ENCODE measurements at regions not wholly inside any gene's neighbourhood (a gene's known extent, or its start where the extent isn't known, plus 50 kb on each side); places are given as distances from the start of the nearest gene placed in this dataset.
"Not testable (repeated sequence)": the region's sequence is repeated elsewhere in the genome, so short reads cannot be mapped to it uniquely, and the experiment has no call there.

DNA sequence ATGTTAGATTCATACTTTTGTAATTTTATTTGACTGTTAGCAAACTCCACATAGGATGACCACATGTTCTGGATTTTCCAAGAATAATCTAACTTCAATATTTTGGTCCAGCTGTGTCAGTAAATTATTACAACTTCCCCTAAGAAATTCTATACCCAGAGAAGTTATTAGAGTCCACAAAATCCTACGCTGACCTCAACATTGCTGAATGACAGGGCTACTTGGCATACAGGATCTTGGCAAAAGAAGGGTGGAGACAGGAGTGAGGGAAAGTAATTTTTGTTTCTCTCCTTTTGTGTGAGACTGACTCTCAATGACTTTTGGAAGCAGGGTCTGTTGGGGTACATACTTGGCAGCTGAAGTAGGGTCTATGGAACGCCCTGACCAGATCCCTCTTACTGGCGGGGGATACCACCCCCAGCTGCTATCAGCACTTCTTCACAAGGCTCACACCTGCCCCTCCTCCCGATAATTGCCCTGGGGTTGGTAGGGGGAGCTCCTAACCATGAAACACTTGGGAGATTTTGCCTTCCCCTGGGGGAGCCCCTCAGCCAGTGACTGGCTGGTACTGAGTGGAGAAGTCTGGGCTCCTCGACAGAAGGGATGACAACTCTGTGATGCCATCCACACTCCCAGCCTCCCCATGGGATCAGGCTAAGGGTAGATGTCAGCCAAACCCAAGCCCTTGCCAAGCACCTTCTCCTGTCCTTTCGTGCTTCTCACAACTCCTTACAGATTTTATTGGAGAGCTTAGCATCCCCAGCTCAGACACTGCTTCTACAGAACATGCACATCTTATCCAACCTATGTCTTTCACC lies 110.6 kb upstream of the FHL2 start:
- TF ChIP-seq, protein P1, sequence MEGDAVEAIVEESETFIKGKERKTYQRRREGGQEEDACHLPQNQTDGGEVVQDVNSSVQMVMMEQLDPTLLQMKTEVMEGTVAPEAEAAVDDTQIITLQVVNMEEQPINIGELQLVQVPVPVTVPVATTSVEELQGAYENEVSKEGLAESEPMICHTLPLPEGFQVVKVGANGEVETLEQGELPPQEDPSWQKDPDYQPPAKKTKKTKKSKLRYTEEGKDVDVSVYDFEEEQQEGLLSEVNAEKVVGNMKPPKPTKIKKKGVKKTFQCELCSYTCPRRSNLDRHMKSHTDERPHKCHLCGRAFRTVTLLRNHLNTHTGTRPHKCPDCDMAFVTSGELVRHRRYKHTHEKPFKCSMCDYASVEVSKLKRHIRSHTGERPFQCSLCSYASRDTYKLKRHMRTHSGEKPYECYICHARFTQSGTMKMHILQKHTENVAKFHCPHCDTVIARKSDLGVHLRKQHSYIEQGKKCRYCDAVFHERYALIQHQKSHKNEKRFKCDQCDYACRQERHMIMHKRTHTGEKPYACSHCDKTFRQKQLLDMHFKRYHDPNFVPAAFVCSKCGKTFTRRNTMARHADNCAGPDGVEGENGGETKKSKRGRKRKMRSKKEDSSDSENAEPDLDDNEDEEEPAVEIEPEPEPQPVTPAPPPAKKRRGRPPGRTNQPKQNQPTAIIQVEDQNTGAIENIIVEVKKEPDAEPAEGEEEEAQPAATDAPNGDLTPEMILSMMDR (IDR thresholded peaks at IDR 0.05; ENCODE audit: borderline replicate concordance, control extremely low read depth, extremely low read depth, insufficient read depth, missing control alignments): no peak
- in situ Hi-C loops (cut with MboI; ENCODE audit: low sequenced_read_pairs, unreplicated experiment): loop anchor here (10.0 kb wide), 1 partner anchor 125 kb away; no protein-coding TSS in a partner anchor
- DNase-seq (ENCODE audit: low spot score): no peak

DNA sequence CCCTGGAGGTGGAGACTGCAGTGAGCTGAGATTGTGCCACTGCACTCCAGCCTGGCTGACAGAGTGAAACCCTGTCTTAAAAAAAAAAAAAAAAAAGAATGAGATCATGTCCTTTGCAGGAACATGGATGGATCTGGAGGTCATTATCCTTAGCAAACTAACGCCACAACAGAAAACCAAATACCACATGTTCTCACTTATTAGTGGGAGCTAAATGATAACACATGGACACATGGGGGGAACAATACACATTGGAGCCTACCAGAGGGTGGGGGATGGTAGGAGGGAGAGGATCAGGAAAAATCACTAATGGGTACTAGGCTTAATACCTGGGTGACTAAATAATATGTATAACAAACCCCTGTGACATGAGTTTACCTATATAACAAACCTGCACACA lies 108.0 kb upstream of the FHL2 start:
- in situ Hi-C loops (cut with MboI; ENCODE audit: low sequenced_read_pairs, unreplicated experiment): loop anchor here (10.0 kb wide), 1 partner anchor 122 kb away; no protein-coding TSS in a partner anchor
- not testable (repeated sequence) for DNase-seq (ENCODE audit: low spot score)

DNA sequence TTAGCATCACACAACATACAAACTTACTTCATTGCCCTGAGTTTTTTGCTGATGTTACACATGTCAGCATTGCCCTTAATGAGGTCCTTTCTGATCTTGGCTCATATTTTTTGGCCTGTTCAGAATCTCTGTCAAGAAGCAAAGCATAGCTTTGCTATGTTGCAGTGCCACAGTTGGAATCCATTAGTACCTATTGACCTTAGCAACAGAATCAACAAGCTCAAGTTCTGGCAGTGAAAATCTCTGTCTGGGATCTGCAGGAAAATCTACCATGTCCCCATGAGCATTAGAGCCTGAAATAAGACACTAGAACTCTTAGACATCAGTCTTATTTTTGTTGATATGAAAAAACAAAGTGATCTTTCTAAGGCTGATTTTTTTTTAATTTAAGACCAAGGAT lies 105.6 kb upstream of the FHL2 start:
- DNase-seq (ENCODE audit: low spot score): no peak
- TF ChIP-seq, protein P1 (IDR thresholded peaks at IDR 0.05; ENCODE audit: borderline replicate concordance, control extremely low read depth, extremely low read depth, insufficient read depth, missing control alignments): no peak
- in situ Hi-C loops (cut with MboI; ENCODE audit: low sequenced_read_pairs, unreplicated experiment): loop anchor here (10.0 kb wide), 1 partner anchor 120 kb away; no protein-coding TSS in a partner anchor

DNA sequence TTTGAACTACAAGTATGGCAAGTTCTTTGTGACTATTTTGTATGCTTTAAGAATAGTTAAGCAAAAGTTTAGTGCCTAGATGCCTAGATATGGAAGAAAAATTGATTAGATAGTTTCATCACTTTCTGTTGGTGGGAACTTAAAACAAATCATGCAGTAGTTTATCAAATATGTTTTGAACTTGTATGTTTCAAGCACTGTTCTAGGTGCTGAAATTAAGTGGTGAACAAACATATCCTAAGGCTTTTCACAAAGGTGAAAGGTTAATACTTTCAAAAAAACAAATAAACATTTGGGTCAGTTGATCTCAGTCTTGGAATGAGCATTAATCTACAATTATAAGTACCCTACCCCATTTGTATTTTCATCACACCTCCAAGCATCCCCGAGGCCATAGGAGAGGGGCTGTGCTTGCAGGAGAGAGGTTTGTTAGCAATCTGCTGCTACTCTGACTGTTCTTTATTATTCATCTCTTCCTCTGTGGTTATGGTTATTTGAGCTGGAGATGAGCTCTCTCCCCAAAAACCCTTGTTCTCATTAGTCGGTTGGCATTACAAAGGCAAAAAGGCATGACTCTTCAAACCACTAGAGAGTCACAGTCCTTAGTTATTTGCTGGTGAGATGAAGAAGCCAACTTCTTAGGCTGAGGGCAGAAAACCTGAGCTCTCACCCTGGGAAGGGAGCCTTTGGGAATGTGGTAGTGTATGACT lies 103.9 kb upstream of the FHL2 start:
- in situ Hi-C loops (cut with MboI; ENCODE audit: low sequenced_read_pairs, unreplicated experiment): loop anchor here (10.0 kb wide), 1 partner anchor 118 kb away; no protein-coding TSS in a partner anchor
- TF ChIP-seq, protein P1 (IDR thresholded peaks at IDR 0.05; ENCODE audit: borderline replicate concordance, control extremely low read depth, extremely low read depth, insufficient read depth, missing control alignments): no peak
- no peak for DNase-seq (ENCODE audit: low spot score)

DNA sequence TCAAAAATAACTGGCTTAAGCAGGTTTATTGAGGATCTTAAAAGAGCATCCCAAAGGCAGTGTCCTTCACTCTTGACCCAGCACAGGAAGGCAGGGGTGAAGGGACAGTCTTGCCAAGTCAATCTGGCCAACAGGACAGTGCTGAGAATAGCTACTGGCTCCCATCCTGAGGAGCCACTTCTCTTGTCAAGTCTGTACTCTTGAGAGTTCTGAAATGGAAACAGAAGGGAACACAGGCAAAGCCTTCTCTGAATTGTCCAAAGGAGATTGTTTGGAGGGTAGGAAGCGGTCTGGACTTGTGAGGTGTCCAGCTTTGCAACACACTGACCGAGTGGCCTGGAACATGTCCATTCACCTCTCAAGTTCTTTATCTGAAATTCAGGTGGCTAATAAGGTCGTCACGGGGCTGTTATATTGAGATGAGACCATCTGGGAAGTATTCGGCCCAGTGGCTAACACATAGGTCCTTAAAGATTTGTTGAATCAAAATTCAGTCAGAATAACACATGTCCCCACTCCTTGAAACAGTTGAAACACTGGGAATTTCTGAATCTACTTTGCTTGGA lies 99.5 kb upstream of the FHL2 start:
- in situ Hi-C loops (cut with MboI; ENCODE audit: low sequenced_read_pairs, unreplicated experiment): no loop called here
- DNase-seq (ENCODE audit: low spot score): no peak
- TF ChIP-seq, protein P1 (IDR thresholded peaks at IDR 0.05; ENCODE audit: borderline replicate concordance, control extremely low read depth, extremely low read depth, insufficient read depth, missing control alignments): no peak

DNA sequence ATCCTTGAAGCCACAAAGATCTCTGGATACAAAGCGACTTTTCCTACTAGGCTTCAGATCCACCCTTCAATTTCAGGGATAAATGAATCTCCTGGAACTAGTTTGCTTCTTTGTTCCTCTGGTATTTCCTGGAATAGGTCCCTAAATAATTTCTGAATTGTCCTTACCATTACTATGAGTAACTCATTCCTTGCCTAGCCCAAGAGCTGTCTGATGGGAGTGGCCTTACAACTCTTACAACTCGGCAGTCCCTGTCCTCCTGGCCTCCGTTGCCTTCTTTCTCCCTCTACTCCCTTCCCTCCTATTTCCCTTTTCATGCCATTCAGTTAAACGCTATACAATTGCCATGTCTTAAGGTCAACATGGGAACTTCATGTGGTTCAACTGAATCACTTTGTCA lies 98.2 kb upstream of the FHL2 start:
- no peak for DNase-seq (ENCODE audit: low spot score)
- TF ChIP-seq, protein P1 (IDR thresholded peaks at IDR 0.05; ENCODE audit: borderline replicate concordance, control extremely low read depth, extremely low read depth, insufficient read depth, missing control alignments): no peak

More for the DNA sequence above, 98.2 kb upstream of the FHL2 start:
- in situ Hi-C loops (cut with MboI; ENCODE audit: low sequenced_read_pairs, unreplicated experiment): no loop called here

All from GM13976 (cell line).